ENCODE measurements at regions not wholly inside any gene's neighbourhood (a gene's known extent, or its start where the extent isn't known, plus 50 kb on each side); places are given as distances from the start of the nearest gene placed in this dataset.

GRCh38 chr2:19456705-19457309 lies 98.4 kb upstream of the OSR1 start:
- no peak for TF ChIP-seq EZH2phosphoT487 (IDR thresholded peaks at IDR 0.05; ENCODE audit: borderline replicate concordance, low read length)
- no peak for TF ChIP-seq CTCF (conservative IDR thresholded peaks at IDR 0.05; ENCODE audit: low read depth, low read length)

All from PC-3 (cell line).